Sciatic nerve (tissue), 2 donors: ENCODE measurements at regions not wholly inside any gene's neighbourhood (a gene's known extent, or its start where the extent isn't known, plus 50 kb on each side); places are given as distances from the start of the nearest gene placed in this dataset.

Experiments
- ATAC-seq: fragments of 200-7000 bp; cut with Tn5 transposase; one replicate; pipeline ENCODE4 v1.9.1; 2020; ENCODE audit warnings: mild to moderate bottlenecking, moderate library complexity
- DNase-seq: peaks from one replicate; pipeline ENCODE4 v3.0.0-alpha.2; 2020; ENCODE audit warnings: low spot score
- intact Hi-C: fragments of 100-400 bp; cut with DNase I; formaldehyde crosslinking; loops from one replicate; pipeline ENCODE4 v1.14.2; 2022
- donor health status: DM: no; HTN: no; CAD: no.
- donor health status: DM: no; HTN: no; CAD: no.

GRCh38 chr9:23232831-23233230, 593.2 kb downstream of the ELAVL2 start:
- DNase-seq (no peak), ATAC-seq (no peak)
- intact Hi-C loops, result no loop called here

DNA sequence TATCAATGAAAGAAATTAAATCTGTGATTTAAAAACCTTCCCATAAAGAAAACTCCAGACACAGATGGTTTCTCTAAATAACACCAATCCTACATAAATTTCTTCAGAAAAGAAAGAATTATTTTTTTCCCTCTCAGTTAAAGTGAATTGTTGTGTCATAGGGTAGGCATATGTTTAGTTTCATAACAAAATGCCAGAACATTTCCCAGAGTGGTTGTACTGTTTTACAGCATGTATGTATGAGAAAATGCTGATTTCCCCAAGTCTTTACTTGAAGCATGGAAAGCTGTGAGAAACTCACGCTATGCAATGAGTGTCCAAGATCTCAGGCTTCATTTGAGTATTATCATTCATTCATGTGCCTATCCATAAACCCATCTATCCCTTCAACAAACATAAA, 582.5 kb downstream of the ELAVL2 start:
- ATAC-seq (no peak), DNase-seq (no peak)
- intact Hi-C loops, result no loop called here

- ATAC-seq (no peak), DNase-seq (no peak)
- intact Hi-C loops, result no loop called here
Observed at GRCh38 chr9:23245067-23245466, 581.0 kb downstream of the ELAVL2 start.

- intact Hi-C loops, result no loop called here
- ATAC-seq (no peak), DNase-seq (no peak)
Observed at GRCh38 chr9:23254404-23255184, 571.4 kb downstream of the ELAVL2 start.

DNA sequence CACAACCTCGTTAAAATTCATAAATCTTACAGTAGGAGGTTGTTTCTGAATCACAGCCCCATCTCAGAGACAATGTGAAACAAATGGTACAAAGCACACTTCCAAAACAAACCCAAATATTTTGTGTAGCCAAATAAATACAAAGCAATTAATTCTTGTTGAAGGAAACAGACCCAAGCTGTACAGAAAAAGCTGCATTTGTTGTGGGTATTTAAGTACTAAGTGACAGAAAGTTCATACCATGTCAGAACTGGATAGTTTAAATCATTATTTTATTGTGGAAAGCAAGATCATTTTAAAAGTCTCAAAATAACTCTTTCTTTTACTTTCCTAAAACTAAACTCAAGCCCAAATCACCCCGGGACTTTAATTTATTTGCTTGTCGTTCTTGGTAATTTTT, 570.7 kb downstream of the ELAVL2 start:
- DNase-seq (no peak), ATAC-seq (no peak)
- intact Hi-C loops, result no loop called here

DNA sequence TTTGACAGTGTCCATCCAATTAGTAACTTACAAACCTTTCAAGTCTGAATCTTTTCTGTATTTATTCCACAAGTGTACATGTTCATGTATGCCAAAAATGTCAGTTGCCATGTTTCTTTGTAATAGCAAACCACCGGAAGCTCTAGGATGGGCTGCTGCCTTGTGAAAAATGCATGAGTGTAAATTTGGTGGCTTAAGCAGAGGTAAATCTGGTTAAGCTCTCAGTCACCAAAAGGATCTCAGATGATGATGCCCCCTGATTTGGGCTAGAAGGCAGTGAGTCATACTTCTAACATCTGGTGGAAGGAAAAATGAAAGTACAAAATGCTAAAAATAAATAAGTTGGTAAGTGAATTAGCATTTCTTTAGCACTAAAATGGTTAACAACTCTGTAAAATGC, 567.5 kb downstream of the ELAVL2 start:
- DNase-seq, result no peak
- intact Hi-C loops, result no loop called here
- no peak for ATAC-seq

- DNase-seq, result no peak
- intact Hi-C loops, result no loop called here
- ATAC-seq, result no peak
Observed at GRCh38 chr9:23278561-23278960, 547.5 kb downstream of the ELAVL2 start.

GRCh38 chr9:23287390-23287789, 538.6 kb downstream of the ELAVL2 start:
- DNase-seq (no peak), ATAC-seq (no peak)
- intact Hi-C loops, result no loop called here

DNA sequence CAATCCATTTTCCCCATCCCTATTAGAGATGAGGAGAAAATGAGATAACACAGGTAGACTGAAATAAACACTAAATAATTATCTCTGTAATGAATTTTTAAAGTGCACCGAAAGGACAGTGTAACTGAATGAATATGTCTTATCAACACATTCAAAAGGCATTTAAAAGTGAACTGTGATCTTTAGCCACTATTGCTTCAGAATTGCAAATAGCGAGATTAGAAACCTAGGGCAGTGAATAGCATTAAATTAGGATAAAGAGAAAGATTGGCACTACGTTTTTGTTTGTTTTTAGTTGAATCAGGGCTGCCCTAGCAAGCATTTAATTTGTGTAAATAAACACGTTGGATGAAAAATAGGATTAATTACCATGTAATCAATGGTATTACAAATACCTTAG, 537.5 kb downstream of the ELAVL2 start:
- ATAC-seq, result no peak
- DNase-seq, result no peak
- intact Hi-C loops, result no loop called here

- DNase-seq (no peak), ATAC-seq (no peak)
- intact Hi-C loops, result no loop called here
Observed at GRCh38 chr9:23290973-23291372, 535.1 kb downstream of the ELAVL2 start.

DNA sequence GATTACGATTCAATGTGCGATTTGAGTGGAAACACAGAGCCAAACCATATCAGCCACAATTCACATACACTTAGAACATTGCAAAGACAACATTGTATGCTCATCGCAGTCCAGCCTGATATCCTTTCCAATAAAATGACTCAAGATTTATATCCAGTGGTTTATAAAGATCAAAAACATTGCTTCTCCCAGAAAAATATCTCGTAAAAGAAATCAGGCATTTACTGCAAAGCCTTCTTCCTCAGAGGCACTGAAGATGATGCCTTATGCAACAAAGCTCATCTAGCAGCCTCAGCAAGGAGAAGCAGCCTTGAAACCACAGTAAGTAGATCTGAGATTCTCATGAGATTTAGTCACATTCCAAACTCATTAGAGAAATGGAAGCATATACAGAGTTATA, 523.8 kb downstream of the ELAVL2 start:
- DNase-seq (no peak), ATAC-seq (no peak)
- intact Hi-C loops, result no loop called here

DNA sequence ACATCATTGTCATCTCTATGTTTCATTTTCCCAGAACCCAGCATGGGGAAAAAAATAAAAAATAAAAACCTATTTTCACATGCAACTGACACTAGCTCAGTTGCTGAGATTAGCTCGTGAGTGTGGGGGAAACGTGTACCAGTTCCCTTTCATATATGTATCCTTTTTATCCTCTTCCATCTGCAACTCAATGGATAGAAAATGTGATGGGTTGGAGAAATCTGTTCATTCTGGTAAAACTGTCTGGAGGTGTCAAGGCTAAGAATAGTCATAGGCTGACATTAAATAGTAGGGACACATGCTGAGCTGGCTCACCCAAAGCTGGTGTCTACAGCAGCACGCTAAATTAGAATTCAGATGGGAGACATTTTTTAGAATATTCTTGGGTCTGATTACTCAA, 519.3 kb downstream of the ELAVL2 start:
- intact Hi-C loops, result no loop called here
- ATAC-seq, result no peak
- DNase-seq, result no peak

DNA sequence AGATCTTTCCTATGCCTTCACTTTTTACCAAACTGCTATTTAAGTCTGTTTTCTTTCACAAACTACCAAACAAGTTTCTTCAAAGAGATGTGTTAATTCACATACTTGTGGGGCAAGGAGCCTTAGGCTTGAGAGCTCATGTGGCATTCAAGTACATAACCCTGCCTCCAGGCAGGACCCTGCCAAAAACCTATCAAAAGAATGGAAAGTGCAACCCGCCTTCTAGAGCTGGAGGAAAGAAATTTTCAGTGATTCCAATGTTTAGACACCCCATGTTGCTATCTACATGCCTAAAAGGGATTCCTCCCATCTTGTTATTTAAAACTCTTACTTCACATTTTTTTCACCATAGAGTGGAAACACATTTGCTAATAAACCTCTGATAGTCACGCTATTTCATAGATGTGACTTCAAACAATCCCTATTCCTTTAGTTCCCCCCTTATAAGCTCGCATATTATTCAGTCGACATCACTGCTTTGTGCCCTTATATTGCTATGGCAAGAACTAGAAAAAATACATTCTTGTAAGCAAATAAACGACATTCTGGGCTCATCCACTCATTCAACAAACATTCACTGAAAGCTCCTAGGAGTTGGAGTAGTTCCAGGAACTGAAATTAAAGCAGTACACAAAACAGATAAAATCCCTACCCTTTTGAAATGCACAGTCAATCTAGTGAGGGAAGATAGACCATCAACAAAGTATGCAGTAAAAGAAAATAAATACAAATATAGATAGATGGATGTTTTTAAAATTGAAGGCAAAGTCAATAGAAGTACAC, 518.1 kb downstream of the ELAVL2 start:
- intact Hi-C loops, result no loop called here
- DNase-seq, result no peak
- no peak for ATAC-seq

DNA sequence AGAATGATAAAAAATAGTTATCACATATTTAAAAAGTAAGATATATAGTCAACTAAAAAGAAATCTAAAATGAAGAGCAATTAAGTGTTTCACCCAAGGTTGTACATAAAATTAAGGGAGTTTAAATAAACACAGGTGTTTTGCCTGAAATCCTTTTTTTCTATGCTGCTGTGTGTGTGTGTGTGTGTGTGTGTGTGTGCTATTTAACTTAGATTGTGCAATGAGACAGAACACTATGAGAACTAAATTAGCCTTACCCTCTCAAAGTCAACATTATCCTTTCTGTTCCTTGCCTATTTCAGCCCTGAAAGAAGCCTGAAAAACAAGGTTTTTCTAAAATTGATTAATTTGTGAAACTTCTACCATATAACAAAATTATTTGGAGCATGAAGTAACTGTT, 516.2 kb downstream of the ELAVL2 start:
- ATAC-seq, result no peak
- intact Hi-C loops, result no loop called here
- DNase-seq, result no peak

DNA sequence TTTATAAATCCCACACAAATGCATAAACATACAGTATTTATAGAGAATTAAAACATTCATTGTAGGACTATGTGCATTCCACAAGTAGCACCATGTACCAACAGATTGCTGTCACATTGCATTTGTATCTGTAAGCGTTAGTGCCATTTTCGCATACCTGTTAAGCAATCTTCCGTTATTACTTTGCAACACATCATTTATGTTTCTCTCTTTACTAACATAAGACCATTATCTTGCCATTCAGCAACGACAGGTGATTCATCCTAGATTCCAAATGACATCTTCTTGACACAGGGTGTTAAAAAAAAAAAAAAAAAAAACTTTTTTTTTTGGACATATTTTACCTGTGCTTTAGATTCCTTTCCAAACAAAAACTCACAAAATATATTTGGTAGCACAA, 511.8 kb downstream of the ELAVL2 start:
- ATAC-seq, result no peak

GRCh38 chr9:23319092-23319491, 506.9 kb downstream of the ELAVL2 start:
- DNase-seq (no peak), ATAC-seq (no peak)
- intact Hi-C loops, result no loop called here

More for the DNA sequence above, 511.8 kb downstream of the ELAVL2 start:
- DNase-seq, result no peak
- intact Hi-C loops, result no loop called here

DNA sequence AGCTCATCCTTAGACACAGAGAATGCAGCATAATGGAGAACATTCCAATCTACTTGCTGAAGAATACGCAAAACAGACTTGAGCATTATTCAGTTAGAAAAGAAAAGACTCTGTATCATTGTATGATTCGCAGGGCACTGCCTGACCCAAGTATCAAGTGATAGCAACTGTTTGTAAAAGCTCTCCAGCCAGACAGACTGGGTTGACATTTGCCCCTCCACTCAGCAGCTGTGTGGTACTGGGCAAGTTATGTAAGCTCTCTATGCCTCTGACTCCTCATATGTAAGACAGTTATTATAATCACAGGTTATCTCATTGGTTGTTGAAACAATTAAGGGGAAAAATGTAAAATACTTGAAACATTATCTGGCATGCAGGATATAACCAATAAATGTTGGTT, 505.0 kb downstream of the ELAVL2 start:
- no peak for ATAC-seq

GRCh38 chr9:23322392-23322791, 503.6 kb downstream of the ELAVL2 start:
- intact Hi-C loops, result no loop called here
- ATAC-seq (no peak), DNase-seq (no peak)

More for the DNA sequence above, 505.0 kb downstream of the ELAVL2 start:
- no peak for DNase-seq
- intact Hi-C loops, result no loop called here

- ATAC-seq (no peak), DNase-seq (no peak)
- intact Hi-C loops, result no loop called here
Observed at GRCh38 chr9:23324511-23324910, 501.5 kb downstream of the ELAVL2 start.

DNA sequence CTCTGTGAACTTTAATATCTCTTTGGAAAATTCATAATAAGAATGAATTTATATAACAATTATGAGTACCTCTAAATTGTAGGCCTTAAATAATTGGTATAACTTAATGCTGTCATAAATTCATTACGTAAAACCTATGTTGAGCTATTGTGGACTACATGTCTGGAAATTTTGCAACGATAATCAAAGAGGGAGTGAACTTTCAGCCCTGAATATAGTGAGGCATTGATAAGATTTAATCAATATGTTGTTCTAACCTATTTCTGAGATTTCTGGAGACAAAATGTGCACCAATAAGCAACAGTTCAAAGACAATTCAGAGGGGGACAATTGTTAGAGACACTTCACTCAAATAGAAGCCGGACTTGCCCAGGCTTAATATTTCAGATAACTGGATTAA, 499.4 kb downstream of the ELAVL2 start:
- ATAC-seq, result no peak
- no peak for DNase-seq
- intact Hi-C loops, result no loop called here

- DNase-seq (no peak), ATAC-seq (no peak)
- intact Hi-C loops, result no loop called here
Observed at GRCh38 chr9:23341346-23341745, 484.7 kb downstream of the ELAVL2 start.
